A549 (cell line): ENCODE measurements at regions not wholly inside any gene's neighbourhood (a gene's known extent, or its start where the extent isn't known, plus 50 kb on each side); places are given as distances from the start of the nearest gene placed in this dataset.
A peak's percentile ranks its signal among the peaks of the same experiment; 100 is the strongest.
"Not testable (repeated sequence)": the region's sequence is repeated elsewhere in the genome, so short reads cannot be mapped to it uniquely, and the experiment has no call there.

ENCODE experiments used
- CEBPB ChIP-seq, 2 experiments: fragments of >200 bp in 1 of 2; sonication (Bioruptor Twin) in 1 of 2; formaldehyde crosslinking in 1 of 2; IDR thresholded peaks; 2 replicates each; pipeline ENCODE4 v1.6.1; 2012 to 2016
- CHD2 ChIP-seq: fragments of 150-350 bp; IDR thresholded peaks from 2 replicates; pipeline ENCODE4 v1.6.1; 2014; ENCODE audit warnings: low read length; ENCODE audit not compliant: partially characterized antibody
- CTCF ChIP-seq: fragments of >200 bp; sonication (Bioruptor Twin); formaldehyde crosslinking; IDR thresholded peaks from 3 replicates; pipeline ENCODE4 v1.5.1; 2016
- HOXA7 ChIP-seq: fragments of 250-450 bp; sonication (Bioruptor Pico); IDR thresholded peaks from 2 replicates; pipeline ENCODE4 v1.5.0; 2020; ENCODE audit warnings: mild to moderate bottlenecking, moderate library complexity
- JUN ChIP-seq, 2 experiments: fragments of >200 bp; sonication (Bioruptor Twin); formaldehyde crosslinking; IDR thresholded peaks; 2 replicates in 1 of 2; 3 replicates in 1 of 2; pipeline ENCODE4 v1.6.1; 2016 to 2017
- PBX3 ChIP-seq: IDR thresholded peaks from 2 replicates; pipeline ENCODE4 v1.6.1; 2012
- POLR2A ChIP-seq: IDR thresholded peaks from 2 replicates; pipeline ENCODE4 v1.6.1; 2012; ENCODE audit warnings: mild to moderate bottlenecking, low read length
- RAD21 ChIP-seq, 2 experiments: fragments of >200 bp in 1 of 2; sonication (Bioruptor Twin) in 1 of 2; formaldehyde crosslinking in 1 of 2; IDR thresholded peaks in 1 of 2; conservative IDR thresholded peaks in 1 of 2; 2 replicates in 1 of 2; 3 replicates in 1 of 2; pipeline ENCODE4 v1.6.1; 2012 to 2018; ENCODE audit warnings: inconsistent platforms in 1 of 2
- ZC3H11A ChIP-seq: fragments of 450-650 bp; IDR thresholded peaks from 2 replicates; pipeline ENCODE4 v1.6.1; 2014; ENCODE audit warnings: antibody characterized with exemption, mild to moderate bottlenecking
- TF ChIP-seq, protein P1 (sequence below): fragments of 250-450 bp; sonication (Bioruptor Pico); IDR thresholded peaks from 2 replicates; pipeline ENCODE4 v1.5.0; 2021; ENCODE audit warnings: mild to moderate bottlenecking, moderate library complexity, borderline replicate concordance
- TF ChIP-seq, protein P2 (sequence below): fragments of 150-350 bp; IDR thresholded peaks from 2 replicates; pipeline ENCODE4 v1.6.1; 2014; ENCODE audit warnings: low read depth, mild to moderate bottlenecking, low read length
- TF ChIP-seq, protein P3 (sequence below): IDR thresholded peaks from 2 replicates; pipeline ENCODE4 v1.6.1; 2012

DNA sequence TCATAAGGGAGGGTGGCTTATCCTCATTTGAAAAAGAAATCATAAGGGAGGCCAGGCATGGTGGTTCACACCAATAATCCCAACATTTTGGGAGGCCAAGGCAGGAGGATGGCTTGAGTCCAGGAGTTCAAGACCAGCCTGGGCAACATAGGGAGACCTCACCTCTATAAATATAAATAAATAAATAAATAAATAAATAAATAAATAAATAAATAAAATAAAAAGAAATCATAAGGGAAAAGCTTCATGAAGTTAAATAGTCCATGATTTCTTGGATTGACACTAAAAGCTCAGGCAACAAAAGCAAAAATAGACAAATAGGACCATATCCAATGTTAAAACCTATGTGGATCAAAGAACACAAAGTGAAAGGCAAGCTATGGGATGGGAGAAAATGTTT is 62.2 kb upstream of the SFTPD start:
- not testable (repeated sequence) for TF ChIP-seq RAD21 (conservative IDR thresholded peaks at IDR 0.05 in 1 of 2, IDR thresholded peaks at IDR 0.05 in 1 of 2); CTCF; PBX3; HOXA7; POLR2A; CEBPB (IDR thresholded peaks at IDR 0.05); JUN (IDR thresholded peaks at IDR 0.05); CHD2
- TF ChIP-seq, protein P1, sequence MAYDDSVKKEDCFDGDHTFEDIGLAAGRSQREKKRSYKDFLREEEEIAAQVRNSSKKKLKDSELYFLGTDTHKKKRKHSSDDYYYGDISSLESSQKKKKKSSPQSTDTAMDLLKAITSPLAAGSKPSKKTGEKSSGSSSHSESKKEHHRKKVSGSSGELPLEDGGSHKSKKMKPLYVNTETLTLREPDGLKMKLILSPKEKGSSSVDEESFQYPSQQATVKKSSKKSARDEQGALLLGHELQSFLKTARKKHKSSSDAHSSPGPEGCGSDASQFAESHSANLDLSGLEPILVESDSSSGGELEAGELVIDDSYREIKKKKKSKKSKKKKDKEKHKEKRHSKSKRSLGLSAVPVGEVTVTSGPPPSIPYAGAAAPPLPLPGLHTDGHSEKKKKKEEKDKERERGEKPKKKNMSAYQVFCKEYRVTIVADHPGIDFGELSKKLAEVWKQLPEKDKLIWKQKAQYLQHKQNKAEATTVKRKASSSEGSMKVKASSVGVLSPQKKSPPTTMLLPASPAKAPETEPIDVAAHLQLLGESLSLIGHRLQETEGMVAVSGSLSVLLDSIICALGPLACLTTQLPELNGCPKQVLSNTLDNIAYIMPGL (CRISPR knock-in tag) = not testable (repeated sequence)
- TF ChIP-seq, protein P2, sequence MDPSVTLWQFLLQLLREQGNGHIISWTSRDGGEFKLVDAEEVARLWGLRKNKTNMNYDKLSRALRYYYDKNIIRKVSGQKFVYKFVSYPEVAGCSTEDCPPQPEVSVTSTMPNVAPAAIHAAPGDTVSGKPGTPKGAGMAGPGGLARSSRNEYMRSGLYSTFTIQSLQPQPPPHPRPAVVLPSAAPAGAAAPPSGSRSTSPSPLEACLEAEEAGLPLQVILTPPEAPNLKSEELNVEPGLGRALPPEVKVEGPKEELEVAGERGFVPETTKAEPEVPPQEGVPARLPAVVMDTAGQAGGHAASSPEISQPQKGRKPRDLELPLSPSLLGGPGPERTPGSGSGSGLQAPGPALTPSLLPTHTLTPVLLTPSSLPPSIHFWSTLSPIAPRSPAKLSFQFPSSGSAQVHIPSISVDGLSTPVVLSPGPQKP = not testable (repeated sequence)
- TF ChIP-seq, protein P3, sequence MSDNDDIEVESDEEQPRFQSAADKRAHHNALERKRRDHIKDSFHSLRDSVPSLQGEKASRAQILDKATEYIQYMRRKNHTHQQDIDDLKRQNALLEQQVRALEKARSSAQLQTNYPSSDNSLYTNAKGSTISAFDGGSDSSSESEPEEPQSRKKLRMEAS = not testable (repeated sequence)
- TF ChIP-seq ZC3H11A = peak; percentile 20
